ENCODE measurements at regions not wholly inside any gene's neighbourhood (a gene's known extent, or its start where the extent isn't known, plus 50 kb on each side); places are given as distances from the start of the nearest gene placed in this dataset.
"Not testable (repeated sequence)": the region's sequence is repeated elsewhere in the genome, so short reads cannot be mapped to it uniquely, and the experiment has no call there.

DNA sequence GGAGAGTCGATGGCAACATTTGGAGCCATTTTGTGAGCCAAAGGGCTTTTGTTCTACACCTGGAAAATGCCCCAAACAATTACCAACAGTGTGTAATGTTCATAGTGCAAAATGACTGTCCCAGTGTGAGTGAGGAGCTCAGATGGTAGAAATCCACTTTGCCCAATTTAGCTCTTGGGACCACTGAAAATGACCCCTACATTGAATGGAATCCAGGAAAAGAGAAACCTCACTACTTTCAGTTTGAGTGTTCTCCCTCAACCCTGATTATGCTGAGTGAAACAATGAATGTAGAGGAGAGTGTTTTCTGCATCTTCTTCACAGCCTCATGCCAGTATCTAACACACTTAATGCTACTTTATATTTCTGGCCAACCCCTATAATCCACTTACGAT lies 84.9 kb upstream of the NRN1 start:
- peak; percentile 35 for DNase-seq

- peak; percentile 5 for DNase-seq
These were observed 84.3 kb upstream of the NRN1 start for GRCh38 chr6:6090861-6091607.

- no peak for DNase-seq
These were observed 79.4 kb upstream of the NRN1 start for GRCh38 chr6:6085928-6086668.

GRCh38 chr6:6080975-6081374 lies 74.2 kb upstream of the NRN1 start:
- no peak for DNase-seq

DNA sequence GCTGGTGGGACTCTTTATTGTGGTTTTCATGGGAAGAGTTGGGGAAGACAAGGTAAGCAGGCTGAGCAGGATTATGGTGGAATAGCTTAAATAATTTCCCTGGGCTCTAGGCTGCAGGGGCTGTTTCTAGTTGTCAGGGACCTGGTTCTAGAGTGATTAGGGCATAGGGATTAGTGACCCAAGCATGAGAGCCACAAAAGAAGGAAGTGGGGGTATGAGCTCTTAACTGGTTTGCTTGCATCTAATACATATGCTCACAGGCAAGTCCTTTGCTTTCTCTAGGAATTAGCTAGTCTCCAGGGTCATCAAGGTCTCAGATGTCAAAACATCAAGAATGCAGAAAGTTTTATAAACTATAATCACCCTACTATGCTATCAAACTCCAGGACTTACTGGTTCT lies 67.5 kb upstream of the NRN1 start:
- no peak for DNase-seq

DNA sequence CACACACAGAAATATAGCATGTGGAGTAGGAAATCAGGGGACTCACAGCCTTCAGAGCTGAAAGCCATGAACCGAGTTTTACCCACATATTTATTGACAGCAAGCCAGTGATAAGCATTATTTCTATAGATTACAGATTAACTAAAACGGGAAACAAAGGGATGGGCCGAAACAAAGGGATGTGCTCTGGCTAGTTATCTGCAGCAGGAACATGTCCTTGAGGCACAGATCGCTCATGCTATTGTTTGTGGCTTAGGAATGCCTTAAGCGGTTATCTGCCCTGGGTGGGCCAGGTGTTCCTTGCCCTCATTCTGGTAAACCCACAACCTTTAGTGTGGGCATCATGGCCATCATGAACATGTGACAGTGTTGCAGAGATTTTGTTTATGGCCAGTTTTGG lies 61.4 kb upstream of the NRN1 start:
- not testable (repeated sequence) for DNase-seq

GRCh38 chr6:6058054-6058444 lies 51.3 kb upstream of the NRN1 start:
- no peak for DNase-seq

DNA sequence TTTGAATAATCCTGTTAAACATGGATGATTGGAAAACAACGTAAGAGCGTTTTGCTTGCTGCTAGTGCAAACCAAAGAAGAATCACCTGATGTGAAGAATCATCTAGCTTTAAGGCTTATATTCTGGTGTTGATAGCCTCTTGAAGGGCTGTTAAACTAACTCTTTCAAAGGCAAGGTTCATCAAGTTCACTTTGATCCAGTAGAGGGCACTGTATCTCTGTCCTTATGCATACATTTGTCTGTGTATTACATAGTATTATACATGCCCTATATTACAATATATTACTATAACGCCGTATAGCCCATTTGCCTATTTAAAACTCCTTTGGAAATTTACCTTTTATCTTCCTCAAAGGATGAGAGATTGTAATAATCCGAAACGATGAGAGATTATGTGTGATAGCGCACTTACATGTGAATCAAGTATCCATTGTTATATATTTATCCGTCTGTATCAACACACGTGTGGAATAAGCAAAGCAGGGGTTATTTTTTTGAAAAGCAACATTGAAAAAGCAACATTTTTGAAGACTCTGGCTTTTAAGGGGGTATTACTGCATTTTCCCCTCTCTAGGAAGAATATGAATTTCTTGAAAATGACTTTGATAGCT lies 50.8 kb upstream of the NRN1 start:
- peak; percentile 54 for DNase-seq

Measured in activated CD4-positive, alpha-beta T cell treated with anti-CD3 and anti-CD28 coated beads, Interleukin-10, Interleukin-2, amounts not matched to agents 100 ng/mL and 50 ng/mL, durations not matched to agents 16 hours and 8 hours (primary cell).